GM12873 (cell line): ENCODE measurements at regions not wholly inside any gene's neighbourhood (a gene's known extent, or its start where the extent isn't known, plus 50 kb on each side); places are given as distances from the start of the nearest gene placed in this dataset.

Source experiments
- TF ChIP-seq, protein P1 (sequence below): IDR thresholded peaks from 2 replicates; pipeline ENCODE4 v1.5.1; 2012; ENCODE audit warnings: low read depth, mild to moderate bottlenecking, moderate library complexity, low read length, control low read depth; ENCODE audit not compliant: insufficient read depth; ENCODE audit errors: missing control alignments

DNA sequence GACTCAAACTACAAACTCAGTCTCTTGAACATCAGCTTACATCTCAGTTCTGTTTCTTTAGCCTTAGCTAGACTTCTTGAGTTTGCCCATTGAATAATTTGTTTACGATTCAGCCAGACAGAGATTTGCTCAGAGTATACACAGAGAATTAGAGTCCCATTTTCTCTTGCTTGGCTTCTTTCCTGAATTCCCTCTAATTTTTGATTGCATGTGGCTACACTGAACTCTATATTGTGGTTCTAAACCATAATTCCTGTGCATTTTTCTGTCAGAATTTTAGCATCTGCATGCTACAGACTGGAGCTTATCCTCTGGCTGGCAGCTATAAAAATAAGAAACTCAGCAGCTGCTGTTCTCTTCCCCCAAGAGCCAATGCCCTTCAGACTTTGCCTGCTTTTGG, 354.9 kb downstream of the MDFIC start:
- TF ChIP-seq, protein P1, sequence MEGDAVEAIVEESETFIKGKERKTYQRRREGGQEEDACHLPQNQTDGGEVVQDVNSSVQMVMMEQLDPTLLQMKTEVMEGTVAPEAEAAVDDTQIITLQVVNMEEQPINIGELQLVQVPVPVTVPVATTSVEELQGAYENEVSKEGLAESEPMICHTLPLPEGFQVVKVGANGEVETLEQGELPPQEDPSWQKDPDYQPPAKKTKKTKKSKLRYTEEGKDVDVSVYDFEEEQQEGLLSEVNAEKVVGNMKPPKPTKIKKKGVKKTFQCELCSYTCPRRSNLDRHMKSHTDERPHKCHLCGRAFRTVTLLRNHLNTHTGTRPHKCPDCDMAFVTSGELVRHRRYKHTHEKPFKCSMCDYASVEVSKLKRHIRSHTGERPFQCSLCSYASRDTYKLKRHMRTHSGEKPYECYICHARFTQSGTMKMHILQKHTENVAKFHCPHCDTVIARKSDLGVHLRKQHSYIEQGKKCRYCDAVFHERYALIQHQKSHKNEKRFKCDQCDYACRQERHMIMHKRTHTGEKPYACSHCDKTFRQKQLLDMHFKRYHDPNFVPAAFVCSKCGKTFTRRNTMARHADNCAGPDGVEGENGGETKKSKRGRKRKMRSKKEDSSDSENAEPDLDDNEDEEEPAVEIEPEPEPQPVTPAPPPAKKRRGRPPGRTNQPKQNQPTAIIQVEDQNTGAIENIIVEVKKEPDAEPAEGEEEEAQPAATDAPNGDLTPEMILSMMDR = no peak

- TF ChIP-seq, protein P1 = no peak
These were observed 351.4 kb downstream of the MDFIC start for GRCh38 chr7:115273139-115273772.

GRCh38 chr7:115271332-115272235, 349.7 kb downstream of the MDFIC start:
- TF ChIP-seq, protein P1 = no peak

DNA sequence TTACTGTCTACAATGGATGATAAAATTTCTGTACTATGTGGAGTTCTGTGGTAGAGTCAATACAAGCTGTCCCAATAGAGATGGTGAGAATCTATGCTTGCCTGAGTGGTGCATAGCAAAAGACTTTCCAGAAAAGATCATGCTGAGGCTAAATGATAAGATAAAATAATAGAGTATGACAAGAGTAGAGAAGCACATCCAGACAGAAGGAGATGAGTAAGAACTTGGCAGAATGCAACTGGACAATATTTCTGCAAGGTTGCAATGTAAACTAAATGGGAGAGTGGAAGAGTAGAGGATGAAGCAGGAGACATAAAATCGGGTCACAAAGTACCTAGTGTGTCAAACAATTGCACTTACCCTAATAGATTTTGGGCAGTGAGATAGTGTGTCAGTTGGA, 347.6 kb downstream of the MDFIC start:
- TF ChIP-seq, protein P1 = no peak

DNA sequence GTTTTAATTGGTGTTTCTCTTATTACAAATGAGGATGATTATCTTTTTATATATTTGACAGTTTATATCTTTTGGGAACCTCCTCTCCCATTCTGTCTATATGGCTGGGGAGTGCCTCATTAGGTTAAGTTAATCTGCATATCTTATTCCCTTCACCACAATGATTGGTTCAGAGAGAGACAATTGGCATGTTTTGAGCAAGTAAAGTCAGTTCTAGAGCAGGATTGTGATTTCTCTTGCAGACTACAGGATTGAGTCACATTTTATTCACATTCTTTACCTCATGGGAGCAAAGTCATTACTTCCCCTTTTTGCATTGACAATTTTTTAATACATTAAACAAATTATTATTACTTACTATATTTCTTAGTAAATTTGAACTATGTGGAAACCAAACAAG, 345.6 kb downstream of the MDFIC start:
- TF ChIP-seq, protein P1 = no peak

GRCh38 chr7:115260381-115260780, 338.5 kb downstream of the MDFIC start:
- TF ChIP-seq, protein P1 = no peak

GRCh38 chr7:115252461-115252860, 330.6 kb downstream of the MDFIC start:
- TF ChIP-seq, protein P1 = no peak
